T47D (cell line): ENCODE measurements at regions not wholly inside any gene's neighbourhood (a gene's known extent, or its start where the extent isn't known, plus 50 kb on each side); places are given as distances from the start of the nearest gene placed in this dataset.

Experiments used
- DNase-seq, 2 experiments: peaks; one replicate each; pipeline versions ENCODE4 v3.0.0 to v3.0.0-alpha.2; 2011 to 2012; ENCODE audit warnings: low read depth in 1 of 2, low spot score in 1 of 2
- JUND ChIP-seq: IDR thresholded peaks from 2 replicates; pipeline ENCODE4 v1.6.1; 2012; ENCODE audit warnings: low read depth
- in situ Hi-C: cut with HindIII; loops from 2 replicates; pipeline ENCODE4 v1.10.0; 2016; ENCODE audit warnings: low sequenced_read_pairs, low pct_unique_long_range_greater_than_20kb

DNA sequence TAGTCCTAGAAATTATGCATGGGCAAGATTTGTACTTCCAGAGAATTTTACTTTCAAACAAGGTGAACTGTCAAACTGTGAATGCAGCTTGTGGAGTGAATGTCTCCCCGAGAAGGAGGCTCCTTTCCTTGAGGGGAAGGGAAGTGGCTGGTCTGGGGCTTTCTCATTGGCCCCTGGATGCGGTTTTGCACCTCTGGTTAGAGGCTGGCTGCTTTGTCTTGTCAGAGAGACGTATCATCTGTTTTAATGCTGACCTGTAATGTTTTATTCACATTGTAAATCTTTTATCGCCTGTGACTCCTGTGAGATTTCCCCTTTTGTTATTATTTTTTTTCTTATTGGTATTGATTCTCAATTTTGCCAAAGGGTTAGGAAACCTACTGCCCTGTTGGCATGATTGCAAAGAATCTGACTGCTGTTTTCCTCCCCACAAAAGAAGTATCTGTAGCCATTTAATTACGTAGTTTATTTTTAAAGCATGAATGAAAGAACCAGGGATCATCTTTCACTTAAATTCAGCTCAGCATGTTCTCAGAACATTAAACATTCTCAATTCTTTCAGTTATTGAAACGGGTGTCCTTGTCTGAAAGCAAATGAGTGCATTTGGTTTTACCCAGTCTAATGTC, 238.3 kb upstream of the NFE2L3 start:
- in situ Hi-C loops: no loop called here
- no peak for TF ChIP-seq JUND
- DNase-seq: no peak

DNA sequence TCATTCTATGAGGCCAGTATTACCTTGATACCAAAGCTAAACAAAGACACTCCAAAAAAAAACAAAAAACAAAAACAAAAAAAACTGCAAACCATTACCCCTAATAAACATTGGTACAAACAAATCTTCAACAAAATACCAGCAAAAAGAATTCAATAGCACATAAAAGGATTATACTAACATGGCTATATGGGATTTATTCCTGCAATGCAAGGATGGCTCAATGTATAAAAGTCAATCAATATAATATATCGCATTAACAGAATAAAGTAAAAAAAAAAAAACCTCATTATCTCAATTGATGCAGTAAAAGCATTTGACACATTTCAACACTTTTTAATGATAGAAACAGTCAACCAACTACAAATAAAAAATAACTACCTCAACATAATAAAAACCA, 233.3 kb upstream of the NFE2L3 start:
- in situ Hi-C loops: no loop called here
- TF ChIP-seq JUND: no peak
- no peak for DNase-seq

DNA sequence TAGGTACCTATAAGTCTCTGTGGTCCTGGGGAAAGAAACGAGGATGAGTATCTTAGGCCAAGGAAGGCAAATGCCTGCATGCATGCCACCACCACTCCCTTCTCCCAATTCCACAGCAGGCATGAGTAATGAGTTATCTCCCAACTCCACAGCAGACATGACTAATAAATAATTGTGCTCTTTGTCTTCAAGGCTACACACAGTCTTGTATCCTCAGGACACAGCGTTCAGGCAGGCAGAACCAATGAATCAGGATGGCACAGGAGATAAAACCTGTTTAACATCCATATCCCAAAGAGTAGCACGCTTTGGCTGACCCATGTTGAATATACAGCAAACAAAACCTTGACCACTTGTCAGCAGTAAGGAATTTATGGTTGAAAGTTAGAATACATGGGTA, 229.7 kb upstream of the NFE2L3 start:
- DNase-seq: no peak
- in situ Hi-C loops: no loop called here
- no peak for TF ChIP-seq JUND

DNA sequence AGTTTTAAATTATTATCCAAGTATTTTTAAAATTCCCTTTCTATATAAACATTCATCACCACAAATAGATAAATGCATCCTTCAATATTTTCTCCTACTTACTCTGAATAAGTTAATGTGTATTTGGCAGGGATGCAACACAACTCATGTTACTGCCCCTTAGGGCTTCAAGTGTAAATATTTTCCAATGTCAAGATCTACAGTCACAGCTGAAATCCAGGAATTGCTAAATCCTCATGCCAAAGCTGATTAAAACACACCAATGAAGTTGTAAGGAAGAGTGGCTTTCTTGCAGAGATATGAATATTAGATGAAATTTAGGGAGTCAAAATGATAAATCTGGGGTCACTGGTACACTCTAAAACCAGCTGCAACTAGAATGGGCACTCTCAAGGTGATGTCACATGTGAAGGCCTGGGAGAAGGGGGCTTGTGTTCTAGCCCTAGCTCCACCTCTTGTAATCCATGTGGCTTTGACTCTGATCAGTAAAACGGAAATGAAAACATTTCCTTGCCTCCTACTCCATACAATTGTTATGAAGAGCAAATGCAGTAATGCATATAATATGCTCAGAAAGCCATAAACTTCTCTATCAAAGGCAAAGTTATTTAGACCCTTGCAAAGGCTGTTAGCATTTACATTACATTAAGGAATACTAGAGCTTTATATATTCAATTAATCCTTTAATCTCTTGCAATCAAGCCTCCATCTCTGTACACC, 228.1 kb upstream of the NFE2L3 start:
- in situ Hi-C loops: no loop called here

DNA sequence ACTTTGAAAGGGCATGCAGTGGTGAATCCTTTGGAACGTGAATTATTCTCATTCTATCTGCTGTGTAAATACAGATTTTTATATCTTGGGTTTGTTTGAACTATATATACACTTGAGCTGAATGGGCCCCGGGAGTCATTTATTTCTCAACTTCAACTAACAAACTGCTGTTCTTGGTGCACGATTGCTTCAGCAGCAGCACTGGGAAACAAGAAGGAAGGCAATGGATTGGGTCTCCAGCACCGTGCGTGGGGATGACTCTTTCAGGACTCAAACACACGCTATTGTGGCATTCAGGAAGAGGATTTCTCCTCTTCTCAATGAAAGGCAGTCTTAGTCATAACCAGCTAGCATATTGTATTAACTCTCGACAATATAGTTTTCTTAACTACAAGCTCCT, 226.0 kb upstream of the NFE2L3 start:
- DNase-seq: peak in 1 of 2 experiments; percentile 27
- in situ Hi-C loops: no loop called here
- TF ChIP-seq JUND: no peak

More for the DNA sequence above, 228.1 kb upstream of the NFE2L3 start:
- DNase-seq: peak in 1 of 2 experiments; percentile 15
- TF ChIP-seq JUND: no peak

DNA sequence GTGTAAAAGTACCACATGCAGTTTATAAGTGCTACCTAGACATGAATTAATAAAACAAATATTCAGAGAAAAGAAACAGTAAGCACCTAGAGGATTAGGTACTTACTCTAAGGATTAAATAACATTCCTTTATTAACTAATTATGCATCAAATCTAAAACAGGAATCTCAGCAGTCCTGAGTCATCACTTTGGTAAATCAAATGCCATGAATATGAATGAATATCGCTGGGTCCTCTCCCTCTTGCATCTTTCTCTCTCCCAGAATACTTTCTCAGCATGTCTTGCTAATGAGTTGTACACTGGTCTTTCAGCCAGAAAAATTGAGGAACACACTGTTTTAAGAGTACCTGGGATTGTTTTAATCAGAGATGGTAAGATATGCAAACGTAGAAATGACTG, 225.5 kb upstream of the NFE2L3 start:
- DNase-seq: no peak
- in situ Hi-C loops: no loop called here
- no peak for TF ChIP-seq JUND

DNA sequence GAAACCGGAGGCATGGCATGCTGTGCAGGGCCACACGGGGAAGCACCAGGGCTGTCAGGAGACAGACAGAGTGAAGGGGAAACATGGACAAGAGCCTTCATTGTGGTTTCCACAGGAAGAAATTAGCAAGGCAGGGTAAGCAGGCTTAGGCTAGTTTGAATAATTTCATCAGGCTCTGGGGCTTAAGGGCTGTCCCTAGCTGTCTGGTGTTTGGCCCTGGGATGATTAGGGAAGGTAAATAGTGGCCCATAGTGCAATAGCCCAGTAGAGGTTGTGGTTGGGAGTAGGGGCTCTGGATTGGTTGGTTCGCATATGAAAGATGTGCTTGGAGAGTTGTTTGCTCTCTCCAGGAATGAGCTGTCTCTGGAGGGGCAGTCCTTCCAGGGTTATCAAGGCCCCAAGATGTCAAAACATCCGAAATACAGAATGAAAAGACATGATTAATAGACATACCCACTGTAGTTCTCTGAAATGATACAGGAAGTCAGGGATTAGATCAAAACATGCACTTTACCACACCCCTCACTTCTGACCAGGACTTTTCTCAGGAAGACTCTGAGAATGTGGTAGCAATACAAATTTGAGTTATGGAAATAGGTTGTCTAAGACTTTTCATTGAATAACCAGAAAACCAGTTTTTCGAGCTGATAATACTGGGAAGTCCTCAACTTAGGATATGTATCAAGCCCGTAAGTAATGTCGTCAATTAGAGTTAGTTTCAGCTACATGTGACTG, 224.9 kb upstream of the NFE2L3 start:
- TF ChIP-seq JUND: no peak
- no peak for DNase-seq
- in situ Hi-C loops: no loop called here

DNA sequence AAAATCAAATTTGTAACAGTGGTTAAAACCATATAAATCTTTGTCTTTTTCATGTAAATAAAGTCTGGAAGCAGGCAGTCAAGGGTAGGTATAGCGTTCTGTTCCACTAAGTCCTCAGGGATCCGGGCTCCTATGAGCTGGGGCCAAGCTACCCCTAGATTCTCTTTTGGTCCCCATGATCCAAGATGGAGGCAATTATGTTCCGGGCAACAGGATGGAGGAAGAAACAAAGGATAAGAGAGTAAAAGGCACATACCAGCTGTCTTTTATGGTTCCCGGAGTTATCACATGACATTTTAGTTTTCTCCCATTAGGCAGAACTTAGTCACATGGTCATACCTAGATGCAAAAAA, 224.4 kb upstream of the NFE2L3 start:
- no peak for TF ChIP-seq JUND
- in situ Hi-C loops: no loop called here
- no peak for DNase-seq

DNA sequence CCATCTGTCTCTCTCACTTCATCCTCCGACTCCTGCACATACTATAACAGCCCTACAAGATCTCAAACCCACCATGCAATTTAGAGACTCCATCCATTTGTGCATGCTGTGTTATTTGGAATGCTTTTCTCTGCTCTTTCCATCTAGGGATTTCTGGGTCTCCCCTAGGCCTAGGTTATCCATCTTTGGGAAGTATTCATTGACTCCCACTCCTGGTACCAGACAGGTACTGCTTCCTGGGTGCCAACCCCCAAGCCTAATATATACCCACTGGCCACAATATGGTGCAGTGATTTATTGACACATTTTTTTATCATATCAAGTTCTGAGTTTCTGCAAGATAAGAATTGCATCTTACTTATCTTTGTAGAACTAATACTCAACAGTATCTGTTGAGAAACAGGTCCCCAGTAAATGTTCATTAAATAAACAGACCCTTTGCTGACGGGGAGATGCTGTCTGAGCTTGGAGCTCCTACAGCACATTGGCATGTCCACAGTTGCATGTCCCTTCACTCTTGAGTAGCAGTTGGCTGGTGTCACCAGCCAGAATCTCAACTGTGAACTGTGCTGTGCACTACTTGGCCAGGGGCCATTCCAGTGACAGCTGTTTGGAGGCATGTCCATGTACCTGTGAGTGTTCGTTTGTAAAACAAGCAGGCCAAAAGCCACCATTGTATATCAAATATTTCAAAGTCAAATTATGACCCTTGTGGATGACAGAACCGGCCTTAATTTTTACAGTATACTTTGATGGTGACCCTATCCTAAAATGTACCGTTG, 223.3 kb upstream of the NFE2L3 start:
- TF ChIP-seq JUND: no peak
- in situ Hi-C loops: no loop called here
- no peak for DNase-seq

DNA sequence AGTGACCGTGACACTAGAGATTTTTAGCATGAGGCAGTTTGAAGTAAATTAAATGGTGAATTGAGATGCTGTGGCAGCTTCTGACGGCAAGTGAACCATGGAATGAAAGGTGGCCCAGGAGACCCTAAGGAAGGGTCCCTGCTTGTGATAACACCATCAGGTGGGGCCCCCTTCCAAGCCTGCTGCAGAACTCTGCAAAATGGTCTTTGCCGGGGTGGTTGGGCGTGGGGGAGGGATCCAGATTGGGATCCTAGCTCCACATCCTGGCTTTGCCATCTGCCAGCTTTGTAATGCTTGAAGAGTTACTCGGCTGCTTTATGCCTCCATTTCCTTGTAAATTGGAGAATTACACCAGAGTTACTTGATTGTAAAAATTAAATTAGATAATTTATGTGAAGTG, 222.6 kb upstream of the NFE2L3 start:
- DNase-seq: no peak
- no peak for TF ChIP-seq JUND
- in situ Hi-C loops: no loop called here

DNA sequence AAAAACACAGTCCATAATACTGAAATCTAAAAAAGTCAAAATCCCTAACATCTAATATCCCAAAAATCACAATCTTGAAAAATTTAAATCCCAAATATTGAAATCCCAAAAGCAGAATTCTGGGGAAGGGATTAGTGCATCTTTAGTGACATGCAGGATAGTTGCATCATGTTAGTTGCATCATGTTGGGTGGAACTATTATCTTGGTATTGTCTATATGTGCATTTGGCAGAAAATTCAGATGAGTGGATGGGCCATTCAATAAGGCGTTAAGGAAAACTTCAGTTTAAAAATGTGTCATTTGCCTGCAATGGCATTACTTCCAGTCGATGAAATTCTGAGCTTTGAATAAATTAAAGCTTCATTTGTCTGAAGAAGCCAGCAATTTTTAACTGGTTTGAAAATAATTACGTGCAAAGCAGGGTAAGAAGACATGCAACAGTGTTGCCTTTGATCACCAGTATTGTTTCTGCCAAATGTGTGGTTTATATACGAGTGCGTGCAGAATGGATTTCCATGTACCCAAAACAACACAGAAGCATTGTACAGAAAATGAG, 221.4 kb upstream of the NFE2L3 start:
- TF ChIP-seq JUND: no peak
- no peak for DNase-seq
- in situ Hi-C loops: no loop called here

DNA sequence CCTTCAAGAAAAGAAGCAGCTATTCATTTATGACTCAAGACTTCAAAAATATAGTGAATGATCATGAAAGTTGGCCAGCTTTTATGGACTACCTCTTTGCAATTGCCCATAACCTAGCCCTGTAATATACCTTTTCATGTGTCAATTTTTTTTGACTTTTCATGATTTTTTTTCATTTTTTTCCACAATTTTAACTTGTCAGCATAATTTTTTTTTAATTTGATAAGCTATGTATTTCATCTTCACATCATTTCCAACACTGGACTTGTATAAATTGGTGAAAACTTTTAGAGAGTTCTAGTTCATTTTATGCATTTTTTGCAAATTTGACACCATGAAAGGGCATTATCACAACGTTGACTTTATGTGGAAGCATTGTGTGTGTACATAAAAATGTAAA, 220.8 kb upstream of the NFE2L3 start:
- DNase-seq: no peak
- no peak for TF ChIP-seq JUND
- in situ Hi-C loops: no loop called here
